ENCODE measurements at regions not wholly inside any gene's neighbourhood (a gene's known extent, or its start where the extent isn't known, plus 50 kb on each side); places are given as distances from the start of the nearest gene placed in this dataset.

- TF ChIP-seq YY1 (IDR thresholded peaks at IDR 0.05; ENCODE audit: insufficient read depth, insufficient replicate concordance, low read depth, low read length) = peak; percentile 72
- no peak for TF ChIP-seq NCOA5 (CRISPR knock-in tag; IDR thresholded peaks at IDR 0.05)
- no peak for TF ChIP-seq ZFAT (CRISPR knock-in tag; conservative IDR thresholded peaks at IDR 0.05)
- no peak for TF ChIP-seq PAWR (CRISPR knock-in tag; IDR thresholded peaks at IDR 0.05; ENCODE audit: borderline replicate concordance)
- TF ChIP-seq TMF1 (CRISPR knock-in tag; IDR thresholded peaks at IDR 0.05; ENCODE audit: low read depth) = no peak
- TF ChIP-seq ZBTB38 (CRISPR knock-in tag; IDR thresholded peaks at IDR 0.05) = peak; percentile 97
- peak; percentile 59; the same call in 1 of the 2 replicates for TF ChIP-seq BRF2 (CRISPR knock-in tag; IDR thresholded peaks at IDR 0.05)
- peak; percentile 84; the same call in 1 of the 2 replicates for TF ChIP-seq ETV5 (CRISPR knock-in tag; IDR thresholded peaks at IDR 0.05; ENCODE audit: borderline replicate concordance)
- 0 out of 3 replicates have a peak, but pooled peaks have one; percentile 24 for TF ChIP-seq MXI1 (IDR thresholded peaks at IDR 0.05; ENCODE audit: borderline replicate concordance, low read depth, low read length)
- no peak for TF ChIP-seq ZBTB2 (CRISPR knock-in tag; IDR thresholded peaks at IDR 0.05; ENCODE audit: low read depth)
- no peak for TF ChIP-seq ATF7-NPFF (CRISPR knock-in tag; IDR thresholded peaks at IDR 0.05; ENCODE audit: low read depth)
- no peak for TF ChIP-seq SETDB1 (CRISPR knock-in tag; IDR thresholded peaks at IDR 0.05; ENCODE audit: borderline replicate concordance)
- no peak; the same call in 1 of the 2 replicates for TF ChIP-seq ARID3A (IDR thresholded peaks at IDR 0.05; ENCODE audit: low read depth, low read length)
- peak; percentile 90 for TF ChIP-seq RARA (CRISPR knock-in tag; IDR thresholded peaks at IDR 0.05)
- TF ChIP-seq ZNF136 (CRISPR knock-in tag; IDR thresholded peaks at IDR 0.05; ENCODE audit: low read depth) = no peak; the same call in 1 of the 2 replicates
- TF ChIP-seq KDM1A (CRISPR knock-in tag; IDR thresholded peaks at IDR 0.05) = peak; percentile 15; the same call in 1 of the 2 replicates
- TF ChIP-seq BATF2 (CRISPR knock-in tag; IDR thresholded peaks at IDR 0.05) = no peak
- TF ChIP-seq ZNF207 (IDR thresholded peaks at IDR 0.05; ENCODE audit: borderline replicate concordance) = no peak
- peak; percentile 89 for TF ChIP-seq ZNF644 (CRISPR knock-in tag; IDR thresholded peaks at IDR 0.05; ENCODE audit: low read depth)
- TF ChIP-seq ZNF329 (CRISPR knock-in tag; IDR thresholded peaks at IDR 0.05; ENCODE audit: low read depth) = no peak
- TF ChIP-seq ZXDC (CRISPR knock-in tag; IDR thresholded peaks at IDR 0.05) = no peak
These were observed 66.9 kb upstream of the TINAGL1 start (continued) for GRCh38 chr1:31509124-31510072.

Data from HepG2 (cell line).